ENCODE measurements at regions not wholly inside any gene's neighbourhood (a gene's known extent, or its start where the extent isn't known, plus 50 kb on each side); places are given as distances from the start of the nearest gene placed in this dataset.

GRCh38 chr6:15087186-15087589 lies 158.7 kb upstream of the JARID2 start:
- no peak overlapping the region for H2AFZ ChIP-seq (ENCODE audit: low read length)
- H3K4me1 ChIP-seq (ENCODE audit: insufficient read depth, low read length) = no peaks in the 10 kb centered on the region
- H3K79me2 ChIP-seq (ENCODE audit: insufficient read depth, low read length) = no peaks in the 10 kb centered on the region
- no peak overlapping the region for H3K27ac Mint-ChIP-seq
- no peak overlapping the region for H3K14ac ChIP-seq (ENCODE audit: insufficient read depth, low read length)
- no peak overlapping the region for H2AK5ac ChIP-seq (ENCODE audit: insufficient read length, low read length)
- no peaks in the 10 kb centered on the region for H4K20me1 ChIP-seq (ENCODE audit: control insufficient read depth, insufficient read depth, insufficient read length)
- no peak overlapping the region for H3T11ph ChIP-seq (ENCODE audit: low read length)
- no peak overlapping the region for H2BK5ac ChIP-seq (ENCODE audit: insufficient read length, low read length)
- H3K23ac ChIP-seq (ENCODE audit: insufficient read length, low read depth, low read length) = no peak overlapping the region
- no peak overlapping the region for H2BK15ac ChIP-seq (ENCODE audit: low read depth, low read length)
- no peak overlapping the region for H3K18ac ChIP-seq (ENCODE audit: insufficient read length, low read depth, low read length)
- no peak overlapping the region for H4K91ac ChIP-seq (ENCODE audit: insufficient read length, low read depth, low read length)
- H3K4ac ChIP-seq (ENCODE audit: low read depth, low read length) = no peak overlapping the region
- no peak overlapping the region for H2BK12ac ChIP-seq (ENCODE audit: insufficient read length, low read depth, low read length)
- H3K9me3 Mint-ChIP-seq = no peaks in the 10 kb centered on the region
- no peak for DNase-seq
- H4K5ac ChIP-seq (ENCODE audit: insufficient read length, low read depth, low read length) = no peak overlapping the region
- no peak overlapping the region for H3K9ac ChIP-seq (ENCODE audit: extremely low read depth, insufficient read length, low read length)
- H2BK120ac ChIP-seq (ENCODE audit: low read depth, low read length, poor library complexity, severe bottlenecking) = no peak overlapping the region
- H3K9me3 ChIP-seq (ENCODE audit: control insufficient read depth, low read depth, low read length) = no peaks in the 10 kb centered on the region
- no peak overlapping the region for H3K56ac ChIP-seq (ENCODE audit: insufficient read length, low read depth, low read length)
- no peaks in the 10 kb centered on the region for H3K79me1 ChIP-seq (ENCODE audit: insufficient read depth, low read depth, low read length, poor library complexity, severe bottlenecking)
- peaks cover 12 to 13% of the 10 kb centered on the region in 2 experiments for H3K4me1 Mint-ChIP-seq
- no peak overlapping the region for H2BK20ac ChIP-seq (ENCODE audit: low read depth, low read length, poor library complexity, severe bottlenecking)
- H3K4me2 ChIP-seq (ENCODE audit: insufficient read depth, insufficient read length, low read length) = no peak overlapping the region
- H4K8ac ChIP-seq (replicated peaks; ENCODE audit: insufficient read length, low read depth, low read length) = no peak overlapping the region
- H3K36me3 Mint-ChIP-seq (ENCODE audit: insufficient read depth in 1 of 3, low read depth in 3 of 3) = no peaks in the 10 kb centered on the region; a peak in 1 of 7 replicates
- TF ChIP-seq CTCF (conservative IDR thresholded peaks at IDR 0.05) = no peak
- no peak overlapping the region for H3K4me3 Mint-ChIP-seq
- H3K23me2 ChIP-seq (ENCODE audit: insufficient read length, low read depth, low read length, poor library complexity, severe bottlenecking) = no peaks in the 10 kb centered on the region
- H3K27me3 ChIP-seq (ENCODE audit: insufficient read depth, low read length) = no peaks in the 10 kb centered on the region
- peaks cover 2% of the 10 kb centered on the region; the same call in 1 of the 2 replicates for H3K27me3 Mint-ChIP-seq (ENCODE audit: low read depth)
- H3K27ac ChIP-seq (ENCODE audit: insufficient read length, low read depth, low read length) = no peak overlapping the region
- no CpG with 5 or more reads among the region's 5 CpGs for WGBS (ENCODE audit: extremely low coverage, insufficient read length, low lambda C conversion rate)
